SK-N-SH treated with all-trans-retinoic acid at 6 μM for 48 hours (cell line): ENCODE measurements at regions not wholly inside any gene's neighbourhood (a gene's known extent, or its start where the extent isn't known, plus 50 kb on each side); places are given as distances from the start of the nearest gene placed in this dataset.

Source experiments
- PATZ1 ChIP-seq: fragments of 250-450 bp; sonication (Bioruptor Pico); IDR thresholded peaks from 2 replicates; pipeline ENCODE4 v1.8.0; 2020; ENCODE audit warnings: mild to moderate bottlenecking, moderate library complexity, borderline replicate concordance
- RARB ChIP-seq: fragments of 250-450 bp; sonication (Bioruptor Pico); IDR thresholded peaks from 2 replicates; pipeline ENCODE4 v1.8.0; 2021; ENCODE audit warnings: mild to moderate bottlenecking, moderate library complexity
- TCF4 ChIP-seq: fragments of 250-450 bp; sonication (Bioruptor Pico); IDR thresholded peaks from 2 replicates; pipeline ENCODE4 v1.8.0; 2021; ENCODE audit warnings: mild to moderate bottlenecking, moderate library complexity, borderline replicate concordance

GRCh38 chr5:130267926-130268325 lies 363.7 kb downstream of the CHSY3 start:
- TF ChIP-seq PATZ1 = no peak
- TF ChIP-seq RARB (CRISPR knock-in tag) = no peak
- no peak for TF ChIP-seq TCF4 (CRISPR knock-in tag)
